ENCODE measurements at regions not wholly inside any gene's neighbourhood (a gene's known extent, or its start where the extent isn't known, plus 50 kb on each side); places are given as distances from the start of the nearest gene placed in this dataset.
"Not testable (repeated sequence)": the region's sequence is repeated elsewhere in the genome, so short reads cannot be mapped to it uniquely, and the experiment has no call there.

- Histone ChIP-seq H4K20me1 (ENCODE audit: insufficient read depth, low read length) (no peaks in the 10 kb centered on the region), H4K8ac (ENCODE audit: low read depth in 2 of 2, low read length in 2 of 2) (no peak overlapping the region), H3K79me1 (ENCODE audit: low read depth in 1 of 2, low read length in 2 of 2) (no peaks in the 10 kb centered on the region), H2AFZ (replicated peaks; ENCODE audit: low read length, poor library complexity) (no peak overlapping the region), H3K4ac (ENCODE audit: low read depth, low read length) (no peak overlapping the region), H3K9ac (ENCODE audit: low read depth, low read length) (no peak overlapping the region), H4K91ac (ENCODE audit: insufficient read depth, low read depth, low read length) (no peak overlapping the region), H4K5ac (ENCODE audit: low read depth, low read length) (no peak overlapping the region), H2AK5ac (ENCODE audit: low read depth, low read length) (no peak overlapping the region), H2BK15ac (ENCODE audit: low read depth, low read length) (no peak overlapping the region), H2BK20ac (ENCODE audit: low read depth, low read length) (no peak overlapping the region), H2BK120ac (ENCODE audit: low read depth, low read length) (no peak overlapping the region), H3K9me1 (ENCODE audit: insufficient read depth, low read length) (no peaks in the 10 kb centered on the region), H3K4me3 (ENCODE audit: insufficient read depth, low read depth, low read length) (no peak overlapping the region), H3K27ac (ENCODE audit: insufficient read depth, low read length) (no peak overlapping the region), H3K9me3 (ENCODE audit: control insufficient read depth, insufficient read depth, low read length) (0 out of 2 replicates have a peak, but pooled peaks cover 2% of the 10 kb centered on the region), H3K4me1 (ENCODE audit: control insufficient read depth, insufficient read depth, low read length) (no peaks in the 10 kb centered on the region), H3K14ac (replicated peaks; ENCODE audit: low read depth, low read length) (no peak overlapping the region), H3K23ac (ENCODE audit: low read depth, low read length) (no peak overlapping the region), H3K56ac (ENCODE audit: extremely low read depth, insufficient read depth, low read length) (no peak overlapping the region), H3K36me3 (ENCODE audit: control insufficient read depth, insufficient read depth, low read length) (no peaks in the 10 kb centered on the region), H2AK9ac (replicated peaks; ENCODE audit: low read depth, low read length, poor library complexity) (no peak overlapping the region), H3K18ac (ENCODE audit: low read depth, low read length) (no peak overlapping the region), H2BK5ac (ENCODE audit: low read depth, low read length, poor library complexity, severe bottlenecking) (no peak overlapping the region), H3K4me2 (ENCODE audit: low read depth, low read length) (no peak overlapping the region), H3K27me3 (ENCODE audit: control insufficient read depth, insufficient read depth, low read length) (no peaks in the 10 kb centered on the region)
- in situ Hi-C loops (cut with MboI; ENCODE audit: low sequenced_read_pairs): no loop called here
- ATAC-seq (ENCODE audit: low read depth): no peak
- TF ChIP-seq CHD1 (IDR thresholded peaks at IDR 0.05; ENCODE audit: low read depth, low read length) (no peak), SMC3 (IDR thresholded peaks at IDR 0.05; ENCODE audit: low read depth, low read length) (no peak), BHLHE40 (IDR thresholded peaks at IDR 0.05; ENCODE audit: low read depth, low read length) (no peak), NFE2L2 (IDR thresholded peaks at IDR 0.05; ENCODE audit: low read depth, low read length) (no peak), RAD21 (IDR thresholded peaks at IDR 0.05; ENCODE audit: low read length) (no peak), FOS (IDR thresholded peaks at IDR 0.05; ENCODE audit: low read depth, low read length) (no peak), POLR2A (IDR thresholded peaks at IDR 0.05; ENCODE audit: low read depth, low read length) (no peak), MAZ (IDR thresholded peaks at IDR 0.05; ENCODE audit: borderline replicate concordance, low read depth, low read length) (no peak), USF2 (IDR thresholded peaks at IDR 0.05; ENCODE audit: low read depth, low read length) (no peak), RCOR1 (IDR thresholded peaks at IDR 0.05; ENCODE audit: insufficient replicate concordance, low read length) (no peak)
- intact Hi-C loops (cut with micrococcal nuclease): no loop called here
- no peak for DNase-seq
- dilution Hi-C loops (cut with HindIII; ENCODE audit: low sequenced_read_pairs, unreplicated experiment): no loop called here
- WGBS, 2 experiments (ENCODE audit: extremely low coverage in 2 of 2, insufficient read length in 1 of 2): 40% methylated on average over 1 of the region's 5 CpGs; no CpG with 5 or more reads in 1 of the 2 experiments
- POLR2A ChIA-PET (ENCODE audit: unreplicated experiment): no interaction called here
- no TSS peak for BruUV-seq (replicated peaks)
- CTCF ChIA-PET: no interaction called here
Measured at GRCh38 chr17:33875973-33876372, 379.1 kb upstream of the CCL2 start.

GRCh38 chr17:33882273-33882672 lies 372.8 kb upstream of the CCL2 start:
- CTCF ChIA-PET; H3K4me3 ChIP-seq (ENCODE audit: insufficient read depth, low read depth, low read length); POLR2A ChIA-PET (ENCODE audit: unreplicated experiment); H2BK20ac ChIP-seq (ENCODE audit: low read depth, low read length); H4K8ac ChIP-seq (ENCODE audit: low read depth in 2 of 2, low read length in 2 of 2); intact Hi-C loops (cut with micrococcal nuclease); H3K27ac ChIP-seq (ENCODE audit: insufficient read depth, low read length); H3K27me3 ChIP-seq (ENCODE audit: control insufficient read depth, insufficient read depth, low read length); H3K56ac ChIP-seq (ENCODE audit: extremely low read depth, insufficient read depth, low read length); H2BK15ac ChIP-seq (ENCODE audit: low read depth, low read length); H3K4ac ChIP-seq (ENCODE audit: low read depth, low read length); H3K4me1 ChIP-seq (ENCODE audit: control insufficient read depth, insufficient read depth, low read length); H3K36me3 ChIP-seq (ENCODE audit: control insufficient read depth, insufficient read depth, low read length); H2AFZ ChIP-seq (replicated peaks; ENCODE audit: low read length, poor library complexity); H3K18ac ChIP-seq (ENCODE audit: low read depth, low read length); ATAC-seq (ENCODE audit: low read depth); H3K9me1 ChIP-seq (ENCODE audit: insufficient read depth, low read length); BruUV-seq (replicated peaks); in situ Hi-C loops (cut with MboI; ENCODE audit: low sequenced_read_pairs); H3K4me2 ChIP-seq (ENCODE audit: low read depth, low read length); H3K9me3 ChIP-seq (ENCODE audit: control insufficient read depth, insufficient read depth, low read length); H4K5ac ChIP-seq (ENCODE audit: low read depth, low read length); H4K20me1 ChIP-seq (ENCODE audit: insufficient read depth, low read length); H3K14ac ChIP-seq (replicated peaks; ENCODE audit: low read depth, low read length); H3K79me1 ChIP-seq (ENCODE audit: low read depth in 1 of 2, low read length in 2 of 2); H4K91ac ChIP-seq (ENCODE audit: insufficient read depth, low read depth, low read length); H2AK5ac ChIP-seq (ENCODE audit: low read depth, low read length); DNase-seq; dilution Hi-C loops (cut with HindIII; ENCODE audit: low sequenced_read_pairs, unreplicated experiment); H3K23ac ChIP-seq (ENCODE audit: low read depth, low read length); H2BK120ac ChIP-seq (ENCODE audit: low read depth, low read length); H2AK9ac ChIP-seq (replicated peaks; ENCODE audit: low read depth, low read length, poor library complexity); H2BK5ac ChIP-seq (ENCODE audit: low read depth, low read length, poor library complexity, severe bottlenecking); H3K9ac ChIP-seq (ENCODE audit: low read depth, low read length): not testable (repeated sequence)
- WGBS, 2 experiments (ENCODE audit: extremely low coverage in 2 of 2, insufficient read length in 1 of 2): no CpG with 5 or more reads among the region's 2 CpGs

Measured in IMR-90 (cell line).